DND-41 (cell line): ENCODE measurements at regions not wholly inside any gene's neighbourhood (a gene's known extent, or its start where the extent isn't known, plus 50 kb on each side); places are given as distances from the start of the nearest gene placed in this dataset.

Experiments
- EZH2 ChIP-seq: IDR thresholded peaks from 3 replicates; pipeline ENCODE4 v1.6.1; 2012; ENCODE audit warnings: borderline replicate concordance, low read depth, mild to moderate bottlenecking, moderate library complexity, low read length, inconsistent platforms; ENCODE audit not compliant: severe bottlenecking
- TF ChIP-seq, protein P1 (sequence below): IDR thresholded peaks from 2 replicates; pipeline ENCODE4 v1.5.1; 2012; ENCODE audit warnings: borderline replicate concordance, low read length, moderate library complexity, mild to moderate bottlenecking; ENCODE audit not compliant: poor library complexity, severe bottlenecking; ENCODE audit errors: extremely low read depth

DNA sequence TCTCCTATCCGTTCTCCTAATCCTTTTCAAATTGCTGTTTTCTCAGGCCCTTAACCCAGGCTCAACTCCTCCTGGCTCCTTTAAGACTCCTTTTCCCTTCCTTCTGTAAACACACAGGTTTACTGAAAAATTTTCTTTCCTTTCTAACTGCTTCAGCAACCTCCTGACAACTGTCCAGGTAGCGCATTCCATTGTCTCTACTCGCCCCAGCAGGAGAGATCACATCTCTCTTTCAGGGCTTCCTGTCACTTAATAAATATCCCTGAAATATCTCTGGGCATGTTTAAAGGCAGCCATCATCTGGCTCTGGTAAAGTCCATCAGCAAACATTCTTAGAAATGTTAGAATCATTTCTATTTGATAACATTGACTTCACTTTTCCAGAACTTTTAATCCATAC lies 211.2 kb upstream of the PTBP2 start:
- TF ChIP-seq, protein P1, sequence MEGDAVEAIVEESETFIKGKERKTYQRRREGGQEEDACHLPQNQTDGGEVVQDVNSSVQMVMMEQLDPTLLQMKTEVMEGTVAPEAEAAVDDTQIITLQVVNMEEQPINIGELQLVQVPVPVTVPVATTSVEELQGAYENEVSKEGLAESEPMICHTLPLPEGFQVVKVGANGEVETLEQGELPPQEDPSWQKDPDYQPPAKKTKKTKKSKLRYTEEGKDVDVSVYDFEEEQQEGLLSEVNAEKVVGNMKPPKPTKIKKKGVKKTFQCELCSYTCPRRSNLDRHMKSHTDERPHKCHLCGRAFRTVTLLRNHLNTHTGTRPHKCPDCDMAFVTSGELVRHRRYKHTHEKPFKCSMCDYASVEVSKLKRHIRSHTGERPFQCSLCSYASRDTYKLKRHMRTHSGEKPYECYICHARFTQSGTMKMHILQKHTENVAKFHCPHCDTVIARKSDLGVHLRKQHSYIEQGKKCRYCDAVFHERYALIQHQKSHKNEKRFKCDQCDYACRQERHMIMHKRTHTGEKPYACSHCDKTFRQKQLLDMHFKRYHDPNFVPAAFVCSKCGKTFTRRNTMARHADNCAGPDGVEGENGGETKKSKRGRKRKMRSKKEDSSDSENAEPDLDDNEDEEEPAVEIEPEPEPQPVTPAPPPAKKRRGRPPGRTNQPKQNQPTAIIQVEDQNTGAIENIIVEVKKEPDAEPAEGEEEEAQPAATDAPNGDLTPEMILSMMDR, result no peak
- TF ChIP-seq EZH2, result no peak
